HG02588 (cell line): ENCODE measurements at regions not wholly inside any gene's neighbourhood (a gene's known extent, or its start where the extent isn't known, plus 50 kb on each side); places are given as distances from the start of the nearest gene placed in this dataset.

Experiments
- ATAC-seq: cut with Tn5 transposase; IDR thresholded peaks from one replicate; pipeline ENCODE4 v1.9.1; 2021; ENCODE audit warnings: mild to moderate bottlenecking, moderate library complexity; ENCODE audit not compliant: unreplicated experiment

- no peak for ATAC-seq
Measured at GRCh38 chr6:134866563-134866962, 83.3 kb downstream of the ALDH8A1 start.

- no peak for ATAC-seq
Measured at GRCh38 chr6:134864558-134864957, 85.3 kb downstream of the ALDH8A1 start.

GRCh38 chr6:134863763-134864510 is 86.0 kb downstream of the ALDH8A1 start:
- ATAC-seq = no peak

- no peak for ATAC-seq
Measured at GRCh38 chr6:134854366-134854765, 95.5 kb downstream of the ALDH8A1 start.

- no peak for ATAC-seq
Measured at GRCh38 chr6:134853111-134854055, 96.5 kb downstream of the ALDH8A1 start.

- ATAC-seq = no peak
Measured at GRCh38 chr6:134851548-134851947, 98.4 kb downstream of the ALDH8A1 start.

GRCh38 chr6:134850721-134851305 is 99.1 kb downstream of the ALDH8A1 start:
- no peak for ATAC-seq

GRCh38 chr6:134849920-134850447 is 99.9 kb downstream of the ALDH8A1 start:
- no peak for ATAC-seq

- no peak for ATAC-seq
Measured at GRCh38 chr6:134848076-134848475, 101.8 kb downstream of the ALDH8A1 start.

GRCh38 chr6:134846865-134847264 is 103.0 kb downstream of the ALDH8A1 start:
- no peak for ATAC-seq

GRCh38 chr6:134846031-134846430 is 103.9 kb downstream of the ALDH8A1 start:
- no peak for ATAC-seq

GRCh38 chr6:134844120-134844519 is 105.8 kb downstream of the ALDH8A1 start:
- ATAC-seq = no peak

GRCh38 chr6:134840086-134840867 is 109.6 kb downstream of the ALDH8A1 start:
- ATAC-seq = no peak

- ATAC-seq = no peak
Measured at GRCh38 chr6:134835993-134836392, 113.9 kb downstream of the ALDH8A1 start.

GRCh38 chr6:134830940-134831339 is 119.0 kb downstream of the ALDH8A1 start:
- no peak for ATAC-seq

- no peak for ATAC-seq
Measured at GRCh38 chr6:134830194-134830593, 119.7 kb downstream of the ALDH8A1 start.

- ATAC-seq = no peak
Measured at GRCh38 chr6:134828641-134829040, 121.3 kb downstream of the ALDH8A1 start.

- peak; percentile 30 for ATAC-seq
Measured at GRCh38 chr6:134826889-134827737, 122.8 kb downstream of the ALDH8A1 start.

GRCh38 chr6:134823710-134824034 is 126.2 kb downstream of the ALDH8A1 start:
- ATAC-seq = no peak
